ENCODE measurements at regions not wholly inside any gene's neighbourhood (a gene's known extent, or its start where the extent isn't known, plus 50 kb on each side); places are given as distances from the start of the nearest gene placed in this dataset.

DNA sequence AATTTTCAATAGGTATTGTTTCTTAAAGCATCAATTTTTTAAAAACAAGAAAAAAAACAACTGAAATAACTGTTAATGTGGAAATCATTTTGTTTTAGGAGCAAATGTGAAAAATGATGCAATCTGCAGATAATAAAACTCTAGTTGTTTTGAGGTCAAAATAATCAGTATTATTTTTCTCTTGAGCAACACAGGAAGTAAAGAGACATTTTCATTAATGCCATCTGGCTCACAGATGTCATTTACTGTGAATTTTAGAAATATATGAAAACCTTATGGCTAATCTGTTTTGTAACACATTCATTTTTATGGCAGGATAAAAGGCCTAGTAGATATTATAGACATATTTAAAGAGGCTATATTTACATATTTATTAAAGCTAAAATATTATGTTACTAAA lies 141.6 kb downstream of the PCDH18 start:
- Histone ChIP-seq H3K4me3 (ENCODE audit: control extremely low read depth in 1 of 5, extremely low read depth in 1 of 5, insufficient read depth in 1 of 5, low read depth in 2 of 5, low read length in 4 of 5) (no peak overlapping the region), H3K27ac (ENCODE audit: low read length in 2 of 2) (no peak overlapping the region), H3K79me2 (ENCODE audit: control insufficient read depth, insufficient read depth, low read length) (no peaks in the 10 kb centered on the region), H3K4me2 (replicated peaks; ENCODE audit: low read depth, low read length, poor library complexity, severe bottlenecking) (no peak overlapping the region), H4K20me1 (ENCODE audit: control insufficient read depth, insufficient read depth, low read length, poor library complexity, severe bottlenecking) (no peaks in the 10 kb centered on the region), H3K4me1 (ENCODE audit: control insufficient read depth in 2 of 2, insufficient read depth in 2 of 2, low read length in 2 of 2) (no peaks in the 10 kb centered on the region), H3K36me3 (replicated peaks in 1 of 2; ENCODE audit: control extremely low read depth in 1 of 2, control insufficient read depth in 1 of 2, extremely low read depth in 1 of 2, insufficient read depth in 2 of 2, low read length in 1 of 2) (no peaks in the 10 kb centered on the region), H3K27me3 (replicated peaks in 1 of 4; ENCODE audit: control extremely low read depth in 1 of 4, control insufficient read depth in 3 of 4, insufficient read depth in 4 of 4, low read length in 3 of 4) (no peaks in the 10 kb centered on the region), H3K9me3 (ENCODE audit: control extremely low read depth in 1 of 3, control insufficient read depth in 2 of 3, insufficient read depth in 1 of 3, low read length in 2 of 3) (no peaks in the 10 kb centered on the region), H3K9ac (ENCODE audit: low read length) (no peak overlapping the region), H2AFZ (ENCODE audit: insufficient read depth, low read depth, low read length, poor library complexity, severe bottlenecking) (no peak overlapping the region)
- Mint-ChIP-seq H3K27ac (no peak overlapping the region), H3K4me3 (no peak overlapping the region), H3K27me3 (no peaks in the 10 kb centered on the region), H3K9me3 (ENCODE audit: insufficient read depth) (no peaks in the 10 kb centered on the region), H3K4me1 (no peaks in the 10 kb centered on the region)
- CTCF ChIA-PET: interaction anchor here (0.9 kb wide), 1 partner anchor 47 kb away, joined by 3 read pairs; no protein-coding TSS in a partner anchor
- no peak for ATAC-seq (ENCODE audit: low read depth)
- POLR2A ChIA-PET: no interaction called here
- no peak for DNase-seq
- TF ChIP-seq EZH2 (IDR thresholded peaks at IDR 0.05; ENCODE audit: borderline replicate concordance, insufficient read depth, low read depth, low read length, poor library complexity, severe bottlenecking) (no peak), CTCF (IDR thresholded peaks at IDR 0.05) (no peak)
- intact Hi-C loops (cut with micrococcal nuclease): no loop called here

DNA sequence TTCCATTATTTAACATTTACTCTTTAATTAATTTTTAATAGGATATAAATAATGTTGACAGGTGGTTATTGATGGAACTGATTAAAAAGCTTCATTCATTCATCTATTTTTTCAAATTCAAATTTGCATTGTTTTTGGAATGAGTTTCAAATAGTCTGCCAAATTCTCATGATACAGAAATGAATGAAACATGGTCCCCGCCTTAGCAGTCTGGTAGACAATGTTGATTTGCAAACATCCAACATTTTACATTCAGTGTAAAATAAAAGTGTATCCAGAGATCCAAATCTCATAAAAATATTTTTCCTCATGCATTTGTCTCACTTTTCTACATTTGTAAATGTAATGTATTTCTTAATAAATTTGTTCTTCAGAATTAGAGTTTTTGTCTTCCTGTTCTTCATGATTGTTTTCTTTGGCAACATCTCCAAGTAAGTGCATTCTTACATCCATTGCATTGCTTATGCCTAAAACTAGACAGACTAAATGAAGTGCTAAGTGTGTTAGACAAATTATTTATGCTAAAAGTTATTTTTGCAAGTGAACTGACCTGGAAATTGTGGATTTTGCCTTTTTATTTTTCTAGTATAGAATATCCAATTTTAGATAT lies 142.3 kb downstream of the PCDH18 start:
- no peaks in the 10 kb centered on the region for H3K27me3 ChIP-seq (replicated peaks in 1 of 4; ENCODE audit: control extremely low read depth in 1 of 4, control insufficient read depth in 3 of 4, insufficient read depth in 4 of 4, low read length in 3 of 4)
- ATAC-seq (ENCODE audit: low read depth) (no peak), DNase-seq (no peak)
- H3K36me3 ChIP-seq (replicated peaks in 1 of 2; ENCODE audit: control extremely low read depth in 1 of 2, control insufficient read depth in 1 of 2, extremely low read depth in 1 of 2, insufficient read depth in 2 of 2, low read length in 1 of 2): no peaks in the 10 kb centered on the region
- no peak for TF ChIP-seq EZH2 (IDR thresholded peaks at IDR 0.05; ENCODE audit: borderline replicate concordance, insufficient read depth, low read depth, low read length, poor library complexity, severe bottlenecking)
- no peak for TF ChIP-seq CTCF (IDR thresholded peaks at IDR 0.05)
- H3K4me1 Mint-ChIP-seq: no peaks in the 10 kb centered on the region
- ChIA-PET CTCF (interaction anchor here (0.9 kb wide), 1 partner anchor 46 kb away, joined by 3 read pairs; no protein-coding TSS in a partner anchor), POLR2A (no interaction called here)
- H2AFZ ChIP-seq (ENCODE audit: insufficient read depth, low read depth, low read length, poor library complexity, severe bottlenecking): no peak overlapping the region
- H3K4me3 Mint-ChIP-seq: no peak overlapping the region
- no peak overlapping the region for H3K9ac ChIP-seq (ENCODE audit: low read length)
- no peak overlapping the region for H3K4me2 ChIP-seq (replicated peaks; ENCODE audit: low read depth, low read length, poor library complexity, severe bottlenecking)
- H3K9me3 Mint-ChIP-seq (ENCODE audit: insufficient read depth): no peaks in the 10 kb centered on the region
- no peak overlapping the region for H3K27ac Mint-ChIP-seq
- H3K79me2 ChIP-seq (ENCODE audit: control insufficient read depth, insufficient read depth, low read length): no peaks in the 10 kb centered on the region
- H3K4me3 ChIP-seq (ENCODE audit: control extremely low read depth in 1 of 5, extremely low read depth in 1 of 5, insufficient read depth in 1 of 5, low read depth in 2 of 5, low read length in 4 of 5): no peak overlapping the region
- H4K20me1 ChIP-seq (ENCODE audit: control insufficient read depth, insufficient read depth, low read length, poor library complexity, severe bottlenecking): no peaks in the 10 kb centered on the region
- H3K27ac ChIP-seq (ENCODE audit: low read length in 2 of 2): no peak overlapping the region
- no peaks in the 10 kb centered on the region for H3K9me3 ChIP-seq (ENCODE audit: control extremely low read depth in 1 of 3, control insufficient read depth in 2 of 3, insufficient read depth in 1 of 3, low read length in 2 of 3)
- no CpG with 5 or more reads among the region's 1 CpG for WGBS (ENCODE audit: insufficient coverage)
- no peaks in the 10 kb centered on the region for H3K4me1 ChIP-seq (ENCODE audit: control insufficient read depth in 2 of 2, insufficient read depth in 2 of 2, low read length in 2 of 2)
- no peaks in the 10 kb centered on the region for H3K27me3 Mint-ChIP-seq
- intact Hi-C loops (cut with micrococcal nuclease): no loop called here
